HepG2 (cell line): ENCODE measurements at regions not wholly inside any gene's neighbourhood (a gene's known extent, or its start where the extent isn't known, plus 50 kb on each side); places are given as distances from the start of the nearest gene placed in this dataset.

Source experiments
- TAF1 ChIP-seq: sonication (generic); formaldehyde crosslinking; IDR thresholded peaks from 2 replicates; pipeline ENCODE4 v1.4.0; 2020; ENCODE audit warnings: missing genetic modification reagents
- ZNF563 ChIP-seq: sonication (generic); formaldehyde crosslinking; IDR thresholded peaks from 2 replicates; pipeline ENCODE4 v1.8.0; 2022; ENCODE audit warnings: mild to moderate bottlenecking, moderate library complexity, missing genetic modification reagents

DNA sequence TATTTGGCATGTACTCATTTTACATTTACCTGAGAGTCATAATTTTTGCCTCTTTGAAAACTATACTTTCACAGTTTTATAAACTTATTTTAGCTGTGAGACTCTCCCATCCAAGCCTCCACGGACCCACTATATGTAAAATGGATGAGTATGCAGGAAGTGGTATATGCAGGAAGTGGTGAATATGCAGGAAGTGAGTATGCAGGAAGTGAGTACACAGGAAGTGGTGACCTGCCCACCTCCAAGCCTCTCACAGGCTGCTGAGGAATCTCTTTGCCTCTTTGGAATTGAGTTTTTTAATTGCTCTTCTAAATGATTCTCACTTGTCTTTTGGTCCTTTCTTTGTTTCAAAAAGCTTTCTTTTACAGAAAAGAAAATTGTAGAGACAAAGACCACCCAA, 85.2 kb downstream of the KBTBD8 start:
- no peak for TF ChIP-seq TAF1 (CRISPR knock-in tag)
- no peak for TF ChIP-seq ZNF563
